GM18519 (cell line): ENCODE measurements at regions not wholly inside any gene's neighbourhood (a gene's known extent, or its start where the extent isn't known, plus 50 kb on each side); places are given as distances from the start of the nearest gene placed in this dataset.
"Not testable (repeated sequence)": the region's sequence is repeated elsewhere in the genome, so short reads cannot be mapped to it uniquely, and the experiment has no call there.

ENCODE experiments used
- ATAC-seq: cut with Tn5 transposase; IDR thresholded peaks from one replicate; pipeline ENCODE4 v1.9.1; 2021; ENCODE audit warnings: mild to moderate bottlenecking, moderate library complexity; ENCODE audit not compliant: unreplicated experiment, low FRiP score

- ATAC-seq = no peak
These were observed 157.5 kb upstream of the ATF7IP start for GRCh38 chr12:14207905-14208551.

GRCh38 chr12:14211947-14212387, 153.5 kb upstream of the ATF7IP start:
- no peak for ATAC-seq

GRCh38 chr12:14213542-14213941, 151.9 kb upstream of the ATF7IP start:
- ATAC-seq = no peak

GRCh38 chr12:14214495-14214894, 151.0 kb upstream of the ATF7IP start:
- no peak for ATAC-seq

GRCh38 chr12:14215949-14216348, 149.5 kb upstream of the ATF7IP start:
- ATAC-seq = not testable (repeated sequence)

- ATAC-seq = no peak
These were observed 148.8 kb upstream of the ATF7IP start for GRCh38 chr12:14216405-14217294.

- ATAC-seq = no peak
These were observed 146.3 kb upstream of the ATF7IP start for GRCh38 chr12:14219156-14219555.

GRCh38 chr12:14219670-14220069, 145.8 kb upstream of the ATF7IP start:
- ATAC-seq = not testable (repeated sequence)

- no peak for ATAC-seq
These were observed 140.4 kb upstream of the ATF7IP start for GRCh38 chr12:14225064-14225463.

- not testable (repeated sequence) for ATAC-seq
These were observed 130.3 kb upstream of the ATF7IP start for GRCh38 chr12:14235176-14235575.

GRCh38 chr12:14236641-14237040, 128.8 kb upstream of the ATF7IP start:
- ATAC-seq = not testable (repeated sequence)

- no peak for ATAC-seq
These were observed 127.2 kb upstream of the ATF7IP start for GRCh38 chr12:14238221-14238792.

- peak; percentile 61 for ATAC-seq
These were observed 126.0 kb upstream of the ATF7IP start for GRCh38 chr12:14239350-14239934.

GRCh38 chr12:14239935-14240872, 125.3 kb upstream of the ATF7IP start:
- ATAC-seq = peak; percentile 30

- ATAC-seq = no peak
These were observed 124.6 kb upstream of the ATF7IP start for GRCh38 chr12:14240873-14241220.

GRCh38 chr12:14242825-14243224, 122.7 kb upstream of the ATF7IP start:
- not testable (repeated sequence) for ATAC-seq

- no peak for ATAC-seq
These were observed 121.5 kb upstream of the ATF7IP start for GRCh38 chr12:14243941-14244340.

- ATAC-seq = no peak
These were observed 120.4 kb upstream of the ATF7IP start for GRCh38 chr12:14244876-14245669.

- no peak for ATAC-seq
These were observed 118.3 kb upstream of the ATF7IP start for GRCh38 chr12:14247166-14247565.
